Cardiac muscle cell (in vitro differentiated cells and primary cell): ENCODE measurements at regions not wholly inside any gene's neighbourhood (a gene's known extent, or its start where the extent isn't known, plus 50 kb on each side); places are given as distances from the start of the nearest gene placed in this dataset.

Source experiments
- DNase-seq, 2 donors: peaks; one replicate each; pipeline versions ENCODE4 v3.0.0 to v3.0.0-alpha.2; 2010 to 2017; ENCODE audit warnings: low read depth in 1 of 2, low spot score in 1 of 2
- H3K27ac ChIP-seq: fragments of 200-600 bp; sonication (generic); 2 replicates; pipeline ENCODE4 v1.5.1; 2016
- H3K27me3 ChIP-seq: fragments of 200-600 bp; sonication (generic); 2 replicates; pipeline ENCODE4 v1.6.0; 2016; ENCODE audit warnings: control low read depth
- H3K36me3 ChIP-seq: fragments of 200-600 bp; sonication (generic); 2 replicates; pipeline ENCODE4 v1.5.1; 2016; ENCODE audit warnings: control low read depth
- H3K4me1 ChIP-seq: fragments of 200-600 bp; sonication (generic); 2 replicates; pipeline ENCODE4 v1.8.1; 2017; ENCODE audit warnings: low read depth, mild to moderate bottlenecking, mixed run types
- H3K4me3 ChIP-seq: fragments of 200-600 bp; sonication (generic); 2 replicates; pipeline ENCODE4 v1.5.1; 2016; ENCODE audit warnings: mild to moderate bottlenecking
- H3K9me3 ChIP-seq: fragments of 200-600 bp; sonication (generic); 2 replicates; pipeline ENCODE4 v1.5.1; 2017; ENCODE audit warnings: low read depth, mild to moderate bottlenecking, control low read depth
- CTCF ChIP-seq: IDR thresholded peaks from 2 replicates; pipeline ENCODE4 v1.5.1; 2012; ENCODE audit warnings: low read depth, mild to moderate bottlenecking, low read length

DNA sequence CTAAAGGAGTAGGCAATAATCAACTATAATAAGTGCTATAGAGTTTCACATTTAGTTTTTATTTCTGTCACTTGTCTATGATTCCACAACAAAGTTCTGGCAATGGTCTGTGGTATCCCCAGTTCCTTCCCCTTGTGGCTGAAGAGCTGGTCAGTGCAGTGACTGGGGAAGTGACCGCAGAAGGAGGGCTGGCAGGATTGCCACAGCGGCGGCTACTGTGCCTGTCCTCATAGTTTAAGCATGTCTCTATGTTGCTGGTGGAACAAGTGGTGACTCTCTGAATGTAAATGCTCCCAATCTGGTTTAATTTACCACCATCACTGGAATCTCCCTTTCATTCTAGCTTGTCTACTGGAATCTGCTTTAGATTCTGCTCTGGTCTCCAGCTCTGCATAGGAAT is 170.6 kb upstream of the GK2 start:
- no peak for DNase-seq
- Histone ChIP-seq H3K36me3 (no peaks in the 10 kb centered on the region), H3K27me3 (no peaks in the 10 kb centered on the region), H3K4me1 (no peaks in the 10 kb centered on the region), H3K9me3 (no peaks in the 10 kb centered on the region), H3K27ac (no peak overlapping the region), H3K4me3 (no peak overlapping the region)
- no peak for TF ChIP-seq CTCF

- H3K27me3 ChIP-seq = no peaks in the 10 kb centered on the region
- H3K27ac ChIP-seq = no peak overlapping the region
- H3K9me3 ChIP-seq = no peaks in the 10 kb centered on the region
- no peaks in the 10 kb centered on the region for H3K36me3 ChIP-seq
- DNase-seq = peak; percentile 65 to 68
- H3K4me3 ChIP-seq = no peak overlapping the region
- no peaks in the 10 kb centered on the region for H3K4me1 ChIP-seq
- TF ChIP-seq CTCF = peak; percentile 65
These were observed 168.4 kb upstream of the GK2 start for GRCh38 chr4:79576429-79576753.

DNA sequence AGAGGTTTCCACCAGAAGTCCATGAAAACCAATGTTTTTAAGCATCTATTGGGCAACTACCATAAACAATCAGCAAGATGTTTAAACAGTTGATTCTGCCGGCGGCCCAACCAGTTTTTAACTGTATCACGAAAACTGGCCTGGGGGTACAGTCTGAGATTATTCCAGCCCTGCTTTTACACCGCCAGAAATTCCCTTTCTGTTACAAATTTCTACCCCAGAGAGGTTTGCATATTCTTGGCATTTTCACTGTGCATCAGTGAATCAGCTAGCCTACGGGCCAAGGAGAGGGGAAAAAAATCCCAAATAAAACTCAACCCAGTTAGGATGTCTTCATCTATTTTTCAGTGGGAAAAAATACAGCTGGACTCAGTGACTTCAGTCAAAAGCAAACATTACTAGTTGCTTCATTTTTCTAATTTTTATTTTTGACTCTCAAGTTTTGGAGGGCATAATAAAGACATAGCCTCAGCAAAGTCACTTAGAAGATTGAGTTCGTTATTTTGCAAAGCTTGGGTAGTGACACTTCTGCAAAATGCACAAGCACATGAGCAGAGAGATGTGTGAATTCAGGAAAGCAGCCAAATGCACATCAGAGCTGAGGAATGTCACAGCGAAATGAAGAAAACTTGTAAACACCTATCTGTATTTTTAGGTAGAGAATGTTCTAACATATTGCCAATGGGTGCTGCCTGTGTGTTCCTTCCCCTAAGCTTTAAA is 167.8 kb upstream of the GK2 start:
- Histone ChIP-seq H3K9me3 (no peaks in the 10 kb centered on the region), H3K4me3 (no peak overlapping the region), H3K27ac (no peak overlapping the region), H3K4me1 (no peaks in the 10 kb centered on the region), H3K36me3 (no peaks in the 10 kb centered on the region), H3K27me3 (no peaks in the 10 kb centered on the region)
- DNase-seq = no peak
- TF ChIP-seq CTCF = no peak

DNA sequence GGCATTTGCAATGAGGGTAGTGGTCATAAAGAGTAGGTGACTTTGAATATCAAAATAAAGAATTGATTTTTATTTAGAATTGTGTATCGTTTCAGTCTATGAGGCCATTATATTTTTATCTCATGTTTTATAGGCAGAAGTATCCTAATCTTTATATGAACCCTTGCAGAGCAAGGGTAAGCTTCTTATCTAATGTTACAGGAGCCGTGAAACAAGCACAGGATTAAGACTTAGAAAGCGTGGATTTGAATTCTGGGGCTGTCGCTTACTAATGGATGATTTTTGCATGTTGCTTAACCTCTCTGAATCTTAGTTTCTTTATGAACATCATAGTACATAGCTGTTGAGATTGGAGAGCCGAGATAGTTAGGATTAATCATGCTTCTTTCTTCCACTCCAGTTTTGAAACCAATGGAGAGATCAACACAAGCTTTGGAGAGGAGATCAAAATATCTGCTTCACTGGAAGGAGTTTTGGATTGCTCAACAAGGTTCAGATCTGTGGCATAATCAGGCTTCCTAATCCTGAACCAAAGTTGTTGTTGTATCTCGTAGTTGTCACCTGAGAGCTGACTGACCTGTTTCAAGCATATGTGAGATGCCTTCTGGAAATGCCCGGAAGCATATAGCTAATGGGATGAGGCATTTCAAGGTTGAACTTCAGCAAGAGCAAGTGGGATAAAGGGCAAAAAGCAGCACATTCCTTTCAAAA is 166.9 kb upstream of the GK2 start:
- Histone ChIP-seq H3K36me3 (no peaks in the 10 kb centered on the region), H3K27ac (no peak overlapping the region), H3K9me3 (no peaks in the 10 kb centered on the region), H3K4me3 (no peak overlapping the region), H3K4me1 (no peaks in the 10 kb centered on the region), H3K27me3 (no peaks in the 10 kb centered on the region)
- TF ChIP-seq CTCF = no peak
- no peak for DNase-seq

GRCh38 chr4:79563219-79563618 is 155.2 kb upstream of the GK2 start:
- no peak overlapping the region for H3K27ac ChIP-seq
- H3K27me3 ChIP-seq = no peaks in the 10 kb centered on the region
- H3K4me1 ChIP-seq = peaks cover 11% of the 10 kb centered on the region
- no peak overlapping the region for H3K4me3 ChIP-seq
- no peak for TF ChIP-seq CTCF
- no peaks in the 10 kb centered on the region for H3K36me3 ChIP-seq
- no peaks in the 10 kb centered on the region for H3K9me3 ChIP-seq
- no peak for DNase-seq
